Hypothalamus (tissue), 51 donors: ENCODE measurements at regions not wholly inside any gene's neighbourhood (a gene's known extent, or its start where the extent isn't known, plus 50 kb on each side); places are given as distances from the start of the nearest gene placed in this dataset.
A peak's percentile ranks its signal among the peaks of the same experiment; 100 is the strongest.
"Not testable (repeated sequence)": the region's sequence is repeated elsewhere in the genome, so short reads cannot be mapped to it uniquely, and the experiment has no call there.

Experiments
- DNase-seq, 51 donors: peaks; one replicate each; lab custom pipeline; 2025; lab: John Stamatoyannopoulos, UW

- no peak for DNase-seq
These were observed 488.7 kb upstream of the COX7C start for GRCh38 chr5:86129009-86129408.

GRCh38 chr5:86137297-86137696 is 480.4 kb upstream of the COX7C start:
- no peak for DNase-seq

GRCh38 chr5:86143837-86144236 is 473.9 kb upstream of the COX7C start:
- DNase-seq = no peak

GRCh38 chr5:86152988-86153560 is 464.7 kb upstream of the COX7C start:
- no peak for DNase-seq

- DNase-seq = peak in 1 of 51 donors; percentile 0
These were observed 461.9 kb upstream of the COX7C start for GRCh38 chr5:86155796-86156195.

- DNase-seq = no peak
These were observed 447.5 kb upstream of the COX7C start for GRCh38 chr5:86170194-86170593.

- DNase-seq = no peak
These were observed 442.5 kb upstream of the COX7C start for GRCh38 chr5:86175224-86175623.

- DNase-seq = no peak
These were observed 418.5 kb upstream of the COX7C start for GRCh38 chr5:86199287-86199686.

- DNase-seq = no peak
These were observed 389.6 kb upstream of the COX7C start for GRCh38 chr5:86228147-86228546.

- no peak for DNase-seq
These were observed 385.5 kb upstream of the COX7C start for GRCh38 chr5:86232246-86232645.

GRCh38 chr5:86244153-86244552 is 373.6 kb upstream of the COX7C start:
- no peak for DNase-seq

- no peak for DNase-seq
These were observed 359.9 kb upstream of the COX7C start for GRCh38 chr5:86257871-86258270.

- not testable (repeated sequence) for DNase-seq
These were observed 333.1 kb upstream of the COX7C start for GRCh38 chr5:86284400-86285190.

GRCh38 chr5:86287437-86287836 is 330.3 kb upstream of the COX7C start:
- DNase-seq = not testable (repeated sequence)

GRCh38 chr5:86289786-86290185 is 328.0 kb upstream of the COX7C start:
- not testable (repeated sequence) for DNase-seq

- DNase-seq = not testable (repeated sequence)
These were observed 324.9 kb upstream of the COX7C start for GRCh38 chr5:86292811-86293210.

- not testable (repeated sequence) for DNase-seq
These were observed 315.1 kb upstream of the COX7C start for GRCh38 chr5:86302643-86303042.

GRCh38 chr5:86305050-86305449 is 312.7 kb upstream of the COX7C start:
- not testable (repeated sequence) for DNase-seq

GRCh38 chr5:86314951-86315350 is 302.8 kb upstream of the COX7C start:
- no peak for DNase-seq

GRCh38 chr5:86320266-86320665 is 297.5 kb upstream of the COX7C start:
- no peak for DNase-seq

GRCh38 chr5:86329318-86329717 is 288.4 kb upstream of the COX7C start:
- no peak for DNase-seq

- no peak for DNase-seq
These were observed 287.0 kb upstream of the COX7C start for GRCh38 chr5:86330736-86331135.
